SK-N-MC (cell line): ENCODE measurements at regions not wholly inside any gene's neighbourhood (a gene's known extent, or its start where the extent isn't known, plus 50 kb on each side); places are given as distances from the start of the nearest gene placed in this dataset.

ENCODE experiments used
- DNase-seq: peaks from one replicate; pipeline ENCODE4 v3.0.0-alpha.2; 2011; ENCODE audit warnings: low read depth, low spot score
- H3K27ac ChIP-seq: fragments of 200-600 bp; sonication (generic); 2 replicates; pipeline ENCODE4 v1.5.1; 2016; ENCODE audit warnings: mixed run types
- H3K36me3 ChIP-seq: fragments of 200-600 bp; sonication (generic); 2 replicates; pipeline ENCODE4 v1.6.1; 2017; ENCODE audit warnings: antibody characterized with exemption, low read length, mixed read lengths; ENCODE audit not compliant: insufficient read depth
- H3K4me3 ChIP-seq: fragments of 200-600 bp; sonication (generic); 2 replicates; pipeline ENCODE4 v1.5.1; 2016
- H3K9ac ChIP-seq: fragments of 200-600 bp; sonication (generic); 2 replicates; pipeline ENCODE4 v1.8.0; 2017; ENCODE audit warnings: mixed run types, mixed read lengths; ENCODE audit not compliant: insufficient read length
- H3K9me3 ChIP-seq: fragments of 200-600 bp; sonication (generic); 2 replicates; pipeline ENCODE4 v1.6.1; 2017; ENCODE audit warnings: low read depth, mild to moderate bottlenecking, antibody characterized with exemption, low read length, moderate library complexity, mixed read lengths
- EZH2 ChIP-seq: fragments of 200-600 bp; sonication (generic); IDR thresholded peaks from one replicate; pipeline ENCODE4 v1.6.1; 2017; ENCODE audit warnings: antibody characterized with exemption
- FOXP2 ChIP-seq: optimal IDR thresholded peaks from 2 replicates; pipeline ENCODE3; 2011; ENCODE audit warnings: mild to moderate bottlenecking, moderate library complexity; ENCODE audit not compliant: insufficient read depth; ENCODE audit errors: extremely low read length, control extremely low read depth
- POLR2AphosphoS5 ChIP-seq: IDR thresholded peaks from 2 replicates; pipeline ENCODE4 v1.6.1; 2012; ENCODE audit warnings: mild to moderate bottlenecking, low read depth, low read length, borderline replicate concordance

- TF ChIP-seq EZH2 = no peak
- TF ChIP-seq FOXP2 = no peak
- TF ChIP-seq POLR2AphosphoS5 = no peak
- Histone ChIP-seq H3K27ac (no peak overlapping the region), H3K9ac (no peak overlapping the region), H3K4me3 (no peak overlapping the region), H3K9me3 (no peaks in the 10 kb centered on the region), H3K36me3 (no peaks in the 10 kb centered on the region)
- DNase-seq = no peak
These were observed 158.7 kb upstream of the JARID2 start for GRCh38 chr6:15087186-15087589.

- H3K9me3 ChIP-seq = no peaks in the 10 kb centered on the region
- no peak for DNase-seq
- peak overlapping the region; percentile 74 for H3K27ac ChIP-seq
- no peaks in the 10 kb centered on the region for H3K36me3 ChIP-seq
- peak overlapping the region; percentile 46 for H3K9ac ChIP-seq
- H3K4me3 ChIP-seq = no peak overlapping the region
- TF ChIP-seq EZH2 = no peak
- TF ChIP-seq POLR2AphosphoS5 = no peak
- TF ChIP-seq FOXP2 = no peak
These were observed 156.8 kb upstream of the JARID2 start for GRCh38 chr6:15088904-15089568.

GRCh38 chr6:15089569-15090144 is 156.2 kb upstream of the JARID2 start:
- Histone ChIP-seq H3K36me3 (no peaks in the 10 kb centered on the region), H3K9ac (no peak overlapping the region), H3K27ac (peak overlapping the region; percentile 0; the same call in 1 of the 2 replicates), H3K4me3 (no peak overlapping the region), H3K9me3 (no peaks in the 10 kb centered on the region)
- no peak for DNase-seq
- no peak for TF ChIP-seq POLR2AphosphoS5
- no peak for TF ChIP-seq EZH2
- no peak for TF ChIP-seq FOXP2

- H3K9me3 ChIP-seq = no peaks in the 10 kb centered on the region
- no peak overlapping the region for H3K9ac ChIP-seq
- TF ChIP-seq FOXP2 (no peak), EZH2 (no peak), POLR2AphosphoS5 (no peak)
- H3K4me3 ChIP-seq = no peak overlapping the region
- no peaks in the 10 kb centered on the region for H3K36me3 ChIP-seq
- DNase-seq = no peak
- H3K27ac ChIP-seq = peak overlapping the region; percentile 0; the same call in 1 of the 2 replicates
These were observed 155.7 kb upstream of the JARID2 start for GRCh38 chr6:15090145-15090579.

- H3K4me3 ChIP-seq = no peak overlapping the region
- H3K9me3 ChIP-seq = no peaks in the 10 kb centered on the region
- DNase-seq = no peak
- no peak for TF ChIP-seq POLR2AphosphoS5
- TF ChIP-seq FOXP2 = no peak
- no peak for TF ChIP-seq EZH2
- no peaks in the 10 kb centered on the region for H3K36me3 ChIP-seq
- H3K9ac ChIP-seq = no peak overlapping the region
- 0 out of 2 replicates have a peak overlapping the region, but pooled peaks have one; percentile 0 for H3K27ac ChIP-seq
These were observed 155.0 kb upstream of the JARID2 start for GRCh38 chr6:15090745-15091384.

- TF ChIP-seq FOXP2 = no peak
- TF ChIP-seq POLR2AphosphoS5 = no peak
- no peak for TF ChIP-seq EZH2
- H3K36me3 ChIP-seq = no peaks in the 10 kb centered on the region
- H3K9me3 ChIP-seq = no peaks in the 10 kb centered on the region; the same call in 1 of the 2 replicates
- H3K27ac ChIP-seq = no peak overlapping the region
- DNase-seq = no peak
- no peak overlapping the region for H3K9ac ChIP-seq
- no peak overlapping the region for H3K4me3 ChIP-seq
These were observed 148.7 kb upstream of the JARID2 start for GRCh38 chr6:15096894-15097837.

- TF ChIP-seq FOXP2 (no peak), POLR2AphosphoS5 (no peak), EZH2 (no peak)
- H3K9me3 ChIP-seq = no peaks in the 10 kb centered on the region; the same call in 1 of the 2 replicates
These were observed 144.7 kb upstream of the JARID2 start for GRCh38 chr6:15101130-15101529.

GRCh38 chr6:15102241-15102640 is 143.6 kb upstream of the JARID2 start:
- no peak for DNase-seq
- no peaks in the 10 kb centered on the region; the same call in 1 of the 2 replicates for H3K9me3 ChIP-seq
- H3K27ac ChIP-seq = no peak overlapping the region
- H3K36me3 ChIP-seq = no peaks in the 10 kb centered on the region
- H3K4me3 ChIP-seq = no peak overlapping the region
- H3K9ac ChIP-seq = no peak overlapping the region
- no peak for TF ChIP-seq FOXP2
- no peak for TF ChIP-seq EZH2
- TF ChIP-seq POLR2AphosphoS5 = no peak

More at GRCh38 chr6:15101130-15101529, 144.7 kb upstream of the JARID2 start:
- Histone ChIP-seq H3K9ac (no peak overlapping the region), H3K27ac (no peak overlapping the region), H3K4me3 (no peak overlapping the region), H3K36me3 (no peaks in the 10 kb centered on the region)
- no peak for DNase-seq
